Endodermal cell (in vitro differentiated cells): ENCODE measurements at regions not wholly inside any gene's neighbourhood (a gene's known extent, or its start where the extent isn't known, plus 50 kb on each side); places are given as distances from the start of the nearest gene placed in this dataset.

Experiments used
- DNase-seq: peaks from one replicate; pipeline ENCODE4 v3.0.0-alpha.2; 2017
- H3K27ac ChIP-seq: 2 replicates; pipeline ENCODE4 v1.5.1; 2013; ENCODE audit warnings: mild to moderate bottlenecking, low read depth, low read length, moderate library complexity
- H3K27me3 ChIP-seq: 2 replicates; pipeline ENCODE4 v1.6.1; 2013; ENCODE audit warnings: mild to moderate bottlenecking, low read length, moderate library complexity; ENCODE audit not compliant: insufficient read depth, control insufficient read depth, poor library complexity, severe bottlenecking
- H3K36me3 ChIP-seq: 2 replicates; pipeline ENCODE4 v1.7.0; 2013; ENCODE audit warnings: mild to moderate bottlenecking, low read length, moderate library complexity; ENCODE audit not compliant: control insufficient read depth, insufficient read depth
- H3K4me1 ChIP-seq: one replicate; pipeline ENCODE4 v1.7.0; 2013; ENCODE audit warnings: low read length; ENCODE audit not compliant: control insufficient read depth, insufficient read depth
- H3K4me3 ChIP-seq: 2 replicates; pipeline ENCODE4 v1.5.1; 2013; ENCODE audit warnings: mild to moderate bottlenecking, low read length, moderate library complexity
- H3K9ac ChIP-seq: 2 replicates; pipeline ENCODE4 v1.6.1; 2013; ENCODE audit warnings: mild to moderate bottlenecking, low read length, moderate library complexity; ENCODE audit not compliant: poor library complexity, severe bottlenecking; ENCODE audit errors: extremely low read depth
- H3K9me3 ChIP-seq: 2 replicates; pipeline ENCODE4 v1.6.1; 2013; ENCODE audit warnings: mild to moderate bottlenecking, low read length, moderate library complexity; ENCODE audit not compliant: control insufficient read depth
- H3K27ac Mint-ChIP-seq: 2 replicates; pipeline ENCODE4 v1.8.0; 2020; ENCODE audit warnings: mixed read lengths
- H3K27me3 Mint-ChIP-seq: 2 replicates; pipeline ENCODE4 v1.8.0; 2021; ENCODE audit warnings: mild to moderate bottlenecking, mixed read lengths; ENCODE audit not compliant: insufficient read depth
- H3K36me3 Mint-ChIP-seq: 2 replicates; pipeline ENCODE4 v1.8.0; 2020; ENCODE audit warnings: low read depth, mixed read lengths
- H3K4me1 Mint-ChIP-seq: 2 replicates; pipeline ENCODE4 v1.8.0; 2020; ENCODE audit warnings: mixed read lengths
- H3K4me3 Mint-ChIP-seq: 2 replicates; pipeline ENCODE4 v1.8.0; 2020; ENCODE audit warnings: mild to moderate bottlenecking, moderate library complexity, mixed read lengths
- H3K9me3 Mint-ChIP-seq: 2 replicates; pipeline ENCODE4 v1.8.0; 2020; ENCODE audit warnings: mild to moderate bottlenecking, mixed read lengths
- WGBS, 2 experiments: methylation state at CpG; one replicate each; pipeline versions ENCODE4 v1.1.5 to v1.1.7; 2013; ENCODE audit warnings: missing lambda C conversion rate in 2 of 2, mixed read lengths in 1 of 2; ENCODE audit not compliant: insufficient coverage in 1 of 2, insufficient read length in 1 of 2; 5-methylcytosine and 5-hydroxymethylcytosine counted together
- TF ChIP-seq, protein P1 (sequence below): fragments of 200-600 bp; sonication (generic); conservative IDR thresholded peaks from 2 replicates; pipeline ENCODE4 v1.5.0; 2021; ENCODE audit warnings: antibody characterized with exemption, mild to moderate bottlenecking

DNA sequence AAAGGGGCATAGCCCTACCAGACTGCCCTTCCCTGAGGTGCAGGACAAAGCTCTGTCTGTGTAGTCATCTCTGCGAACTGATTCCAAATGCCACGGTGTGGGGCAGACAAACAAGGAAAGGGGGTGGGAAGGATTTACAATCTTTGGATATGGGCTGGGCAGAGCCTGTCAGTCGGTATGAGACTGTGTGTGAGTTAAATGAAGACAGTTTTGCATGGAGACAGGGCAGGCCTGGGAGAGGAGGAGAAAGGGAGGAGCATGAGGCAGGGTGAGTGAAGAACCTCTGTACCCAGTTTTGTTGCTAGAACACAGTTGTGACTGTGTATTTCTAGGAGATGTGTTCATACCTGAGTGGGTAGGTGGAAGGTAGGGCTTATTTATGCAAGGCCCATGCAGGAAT is 59.4 kb upstream of the MSN start:
- Mint-ChIP-seq H3K36me3 (no peaks in the 10 kb centered on the region), H3K4me3 (no peak overlapping the region), H3K27ac (no peak overlapping the region), H3K4me1 (no peaks in the 10 kb centered on the region), H3K27me3 (peaks cover 7% of the 10 kb centered on the region), H3K9me3 (peaks cover 65% of the 10 kb centered on the region)
- no peak for DNase-seq
- H3K4me3 ChIP-seq, result no peak overlapping the region
- H3K9ac ChIP-seq, result no peak overlapping the region
- H3K9me3 ChIP-seq, result no peaks in the 10 kb centered on the region
- H3K27ac ChIP-seq, result no peak overlapping the region
- no peaks in the 10 kb centered on the region for H3K4me1 ChIP-seq
- H3K36me3 ChIP-seq, result no peaks in the 10 kb centered on the region
- WGBS, 2 experiments, result 86% methylated on average over 3 of the region's 3 CpGs; no CpG with 5 or more reads in 1 of the 2 experiments
- TF ChIP-seq, protein P1, sequence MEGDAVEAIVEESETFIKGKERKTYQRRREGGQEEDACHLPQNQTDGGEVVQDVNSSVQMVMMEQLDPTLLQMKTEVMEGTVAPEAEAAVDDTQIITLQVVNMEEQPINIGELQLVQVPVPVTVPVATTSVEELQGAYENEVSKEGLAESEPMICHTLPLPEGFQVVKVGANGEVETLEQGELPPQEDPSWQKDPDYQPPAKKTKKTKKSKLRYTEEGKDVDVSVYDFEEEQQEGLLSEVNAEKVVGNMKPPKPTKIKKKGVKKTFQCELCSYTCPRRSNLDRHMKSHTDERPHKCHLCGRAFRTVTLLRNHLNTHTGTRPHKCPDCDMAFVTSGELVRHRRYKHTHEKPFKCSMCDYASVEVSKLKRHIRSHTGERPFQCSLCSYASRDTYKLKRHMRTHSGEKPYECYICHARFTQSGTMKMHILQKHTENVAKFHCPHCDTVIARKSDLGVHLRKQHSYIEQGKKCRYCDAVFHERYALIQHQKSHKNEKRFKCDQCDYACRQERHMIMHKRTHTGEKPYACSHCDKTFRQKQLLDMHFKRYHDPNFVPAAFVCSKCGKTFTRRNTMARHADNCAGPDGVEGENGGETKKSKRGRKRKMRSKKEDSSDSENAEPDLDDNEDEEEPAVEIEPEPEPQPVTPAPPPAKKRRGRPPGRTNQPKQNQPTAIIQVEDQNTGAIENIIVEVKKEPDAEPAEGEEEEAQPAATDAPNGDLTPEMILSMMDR, result no peak
- H3K27me3 ChIP-seq, result no peaks in the 10 kb centered on the region

DNA sequence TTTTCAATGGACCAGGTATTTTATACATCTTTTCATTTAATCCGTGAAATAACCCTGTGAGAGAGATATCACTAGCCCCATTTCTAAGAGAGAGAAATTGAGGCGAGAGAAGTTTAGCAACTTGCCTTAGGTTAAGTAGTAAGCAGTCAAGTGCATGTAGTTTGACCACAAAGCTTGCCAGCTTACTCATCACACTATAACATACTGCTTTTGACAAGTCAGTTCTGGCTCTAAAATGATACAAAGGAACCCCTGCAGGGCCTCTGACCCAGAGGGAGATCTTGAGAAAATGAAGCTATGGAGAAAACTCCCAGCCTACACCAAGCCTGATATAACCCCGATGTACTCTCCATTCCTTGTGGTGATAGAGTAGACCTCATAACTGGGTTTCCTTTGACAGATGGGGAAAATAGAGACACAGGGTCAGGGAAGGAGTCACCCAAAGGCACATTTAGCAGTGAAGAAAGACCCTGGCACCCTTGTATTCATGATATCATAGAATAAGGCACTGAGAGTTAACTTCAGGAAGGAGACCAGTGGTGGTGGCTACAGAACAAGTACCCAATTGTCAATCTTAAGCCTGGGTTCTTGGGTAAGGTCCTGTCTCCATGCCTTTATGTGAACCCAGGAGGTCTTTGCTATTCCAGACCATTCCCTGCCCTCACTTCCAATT is 60.2 kb upstream of the MSN start:
- Mint-ChIP-seq H3K27me3 (peaks cover 7% of the 10 kb centered on the region), H3K4me3 (no peak overlapping the region), H3K27ac (no peak overlapping the region), H3K36me3 (no peaks in the 10 kb centered on the region), H3K9me3 (peaks cover 60% of the 10 kb centered on the region), H3K4me1 (no peaks in the 10 kb centered on the region)
- Histone ChIP-seq H3K4me1 (no peaks in the 10 kb centered on the region), H3K4me3 (no peak overlapping the region), H3K36me3 (no peaks in the 10 kb centered on the region), H3K9ac (no peak overlapping the region), H3K27ac (no peak overlapping the region), H3K9me3 (no peaks in the 10 kb centered on the region), H3K27me3 (no peaks in the 10 kb centered on the region)
- TF ChIP-seq, protein P1, result no peak
- 100% methylated on average over 1 of the region's 3 CpGs; no CpG with 5 or more reads in 1 of the 2 experiments for WGBS, 2 experiments
- no peak for DNase-seq

DNA sequence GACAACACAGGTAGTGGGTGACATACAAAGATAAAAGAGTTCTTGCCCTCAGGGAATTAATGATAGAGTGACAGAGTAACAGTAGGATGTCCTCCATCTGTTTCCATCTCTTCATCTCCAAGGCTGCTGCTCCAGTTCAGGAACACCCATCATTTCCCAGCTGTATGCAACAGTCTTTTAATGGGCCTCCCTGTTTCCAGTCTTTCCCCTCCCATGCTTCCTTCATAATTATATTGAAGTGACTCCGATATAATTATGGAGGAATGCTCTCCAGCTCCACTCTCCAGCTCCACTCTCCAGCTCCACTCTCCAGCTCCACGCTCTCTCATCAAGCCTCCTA is 65.3 kb upstream of the MSN start:
- Histone ChIP-seq H3K36me3 (no peaks in the 10 kb centered on the region), H3K27me3 (no peaks in the 10 kb centered on the region), H3K27ac (no peak overlapping the region), H3K4me3 (no peak overlapping the region), H3K9me3 (no peaks in the 10 kb centered on the region), H3K4me1 (no peaks in the 10 kb centered on the region), H3K9ac (no peak overlapping the region)
- no CpG with 5 or more reads among the region's 2 CpGs for WGBS, 2 experiments
- no peak overlapping the region for H3K27ac Mint-ChIP-seq
- H3K4me1 Mint-ChIP-seq, result no peaks in the 10 kb centered on the region
- H3K27me3 Mint-ChIP-seq, result peaks cover 7% of the 10 kb centered on the region
- no peaks in the 10 kb centered on the region for H3K36me3 Mint-ChIP-seq
- peaks cover 54% of the 10 kb centered on the region for H3K9me3 Mint-ChIP-seq
- DNase-seq, result no peak
- TF ChIP-seq, protein P1, result no peak
- no peak overlapping the region for H3K4me3 Mint-ChIP-seq
